Fibroblast of villous mesenchyme (primary cell): ENCODE measurements at regions not wholly inside any gene's neighbourhood (a gene's known extent, or its start where the extent isn't known, plus 50 kb on each side); places are given as distances from the start of the nearest gene placed in this dataset.

Source experiments
- DNase-seq: peaks from one replicate; pipeline ENCODE4 v3.0.0-alpha.2; 2010; ENCODE audit warnings: low read depth
- H3K4me3 ChIP-seq: 2 replicates; pipeline ENCODE4 v1.5.1; 2011; ENCODE audit warnings: low read depth, mild to moderate bottlenecking, low read length
- TF ChIP-seq, protein P1 (sequence below): IDR thresholded peaks from 2 replicates; pipeline ENCODE4 v1.5.1; 2012; ENCODE audit warnings: low read depth, mild to moderate bottlenecking, low read length; ENCODE audit not compliant: insufficient read depth

- TF ChIP-seq, protein P1, sequence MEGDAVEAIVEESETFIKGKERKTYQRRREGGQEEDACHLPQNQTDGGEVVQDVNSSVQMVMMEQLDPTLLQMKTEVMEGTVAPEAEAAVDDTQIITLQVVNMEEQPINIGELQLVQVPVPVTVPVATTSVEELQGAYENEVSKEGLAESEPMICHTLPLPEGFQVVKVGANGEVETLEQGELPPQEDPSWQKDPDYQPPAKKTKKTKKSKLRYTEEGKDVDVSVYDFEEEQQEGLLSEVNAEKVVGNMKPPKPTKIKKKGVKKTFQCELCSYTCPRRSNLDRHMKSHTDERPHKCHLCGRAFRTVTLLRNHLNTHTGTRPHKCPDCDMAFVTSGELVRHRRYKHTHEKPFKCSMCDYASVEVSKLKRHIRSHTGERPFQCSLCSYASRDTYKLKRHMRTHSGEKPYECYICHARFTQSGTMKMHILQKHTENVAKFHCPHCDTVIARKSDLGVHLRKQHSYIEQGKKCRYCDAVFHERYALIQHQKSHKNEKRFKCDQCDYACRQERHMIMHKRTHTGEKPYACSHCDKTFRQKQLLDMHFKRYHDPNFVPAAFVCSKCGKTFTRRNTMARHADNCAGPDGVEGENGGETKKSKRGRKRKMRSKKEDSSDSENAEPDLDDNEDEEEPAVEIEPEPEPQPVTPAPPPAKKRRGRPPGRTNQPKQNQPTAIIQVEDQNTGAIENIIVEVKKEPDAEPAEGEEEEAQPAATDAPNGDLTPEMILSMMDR: no peak
- DNase-seq: peak; percentile 14
- no peak overlapping the region for H3K4me3 ChIP-seq
Observed at GRCh38 chr7:46115410-46115809, 194.3 kb upstream of the IGFBP3 start.

DNA sequence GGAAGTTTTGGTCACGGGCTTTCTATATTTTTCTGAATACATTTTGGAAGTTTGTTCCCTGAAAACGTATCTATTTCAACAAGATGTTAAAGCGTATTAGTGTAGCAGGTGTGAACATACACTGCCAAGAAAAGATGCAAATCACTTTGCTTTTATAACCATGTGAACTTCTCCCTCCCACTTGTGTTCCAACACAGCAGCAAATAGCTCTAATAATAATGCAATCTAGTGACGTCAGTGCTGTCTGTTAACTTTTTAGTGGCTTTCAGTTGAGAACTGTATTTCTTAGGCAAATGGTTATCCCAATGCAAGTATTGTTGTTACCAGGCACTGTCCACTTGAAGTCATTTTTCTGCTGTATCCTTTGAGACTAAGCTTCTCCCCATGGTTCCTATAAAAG, 188.4 kb upstream of the IGFBP3 start:
- H3K4me3 ChIP-seq: no peak overlapping the region
- peak; percentile 48 for DNase-seq
- TF ChIP-seq, protein P1: no peak

DNA sequence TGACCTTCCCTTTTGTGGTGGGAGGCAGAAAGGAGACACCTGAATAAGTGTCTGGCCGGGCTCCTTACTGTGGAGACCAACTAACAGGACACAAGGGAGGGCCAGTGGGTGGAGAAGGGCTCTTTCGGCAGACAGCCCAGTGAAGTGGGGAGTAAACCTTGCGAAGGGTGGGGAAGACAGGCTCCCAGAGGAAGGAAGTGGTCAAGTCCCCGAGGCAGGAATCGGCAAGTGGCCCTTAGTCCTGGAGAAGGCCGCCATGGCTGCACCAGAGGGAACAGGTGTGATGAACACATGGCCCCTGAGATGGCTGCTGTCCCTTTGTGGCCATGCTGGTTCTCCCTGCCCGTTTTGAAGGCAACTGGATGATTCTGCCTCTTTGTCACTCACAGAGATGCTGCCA, 187.2 kb upstream of the IGFBP3 start:
- no peak for DNase-seq
- TF ChIP-seq, protein P1: no peak
- no peak overlapping the region for H3K4me3 ChIP-seq

DNA sequence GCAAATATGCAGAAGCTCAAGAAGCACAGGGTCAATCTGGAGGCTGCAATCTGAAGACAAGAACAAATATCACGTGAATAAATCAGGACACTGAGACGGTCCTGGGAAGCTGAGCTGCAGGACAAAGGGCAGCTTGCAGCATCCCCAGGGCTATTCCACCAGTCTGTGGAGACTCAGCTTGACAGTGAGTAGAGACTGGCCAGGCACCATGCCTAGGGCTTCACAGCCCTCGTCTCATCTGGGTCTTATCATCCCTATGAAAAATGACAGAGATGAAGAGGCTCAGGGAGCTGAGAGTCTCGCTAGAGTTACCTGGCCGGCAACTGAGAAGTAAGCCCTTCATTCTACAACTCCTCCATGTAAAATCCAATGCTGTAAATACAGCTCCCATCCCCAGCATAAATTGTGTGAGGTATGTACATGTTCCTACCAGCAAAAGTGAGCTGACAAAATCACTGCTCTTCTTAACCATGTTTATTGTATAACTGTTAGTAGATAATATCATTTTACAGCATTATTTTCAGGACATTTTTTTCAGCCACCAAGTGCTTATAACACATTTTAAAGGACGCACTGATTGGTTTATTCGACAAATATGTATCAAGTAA, 186.6 kb upstream of the IGFBP3 start:
- TF ChIP-seq, protein P1: no peak
- no peak for DNase-seq
- no peak overlapping the region for H3K4me3 ChIP-seq

DNA sequence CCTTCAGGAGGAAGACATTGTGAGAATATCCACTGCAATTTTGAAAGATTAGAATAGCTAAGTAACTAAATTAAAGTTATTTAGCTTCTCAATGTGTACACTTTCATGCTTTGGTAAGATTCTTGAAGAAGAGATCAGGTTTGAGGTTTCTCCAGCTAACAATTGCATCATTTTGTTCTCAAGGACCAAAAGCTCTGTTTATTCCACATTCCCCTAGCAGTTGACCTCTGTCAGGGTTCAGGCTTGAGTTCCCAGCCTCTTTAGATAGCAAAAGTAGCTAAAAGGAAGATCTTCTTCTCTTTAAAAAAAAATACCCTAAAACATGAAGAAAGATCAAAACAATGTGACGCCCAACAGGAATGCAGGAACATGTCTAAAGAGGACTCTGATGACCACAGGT, 179.4 kb upstream of the IGFBP3 start:
- TF ChIP-seq, protein P1: no peak
- DNase-seq: peak; percentile 68
- H3K4me3 ChIP-seq: no peak overlapping the region

DNA sequence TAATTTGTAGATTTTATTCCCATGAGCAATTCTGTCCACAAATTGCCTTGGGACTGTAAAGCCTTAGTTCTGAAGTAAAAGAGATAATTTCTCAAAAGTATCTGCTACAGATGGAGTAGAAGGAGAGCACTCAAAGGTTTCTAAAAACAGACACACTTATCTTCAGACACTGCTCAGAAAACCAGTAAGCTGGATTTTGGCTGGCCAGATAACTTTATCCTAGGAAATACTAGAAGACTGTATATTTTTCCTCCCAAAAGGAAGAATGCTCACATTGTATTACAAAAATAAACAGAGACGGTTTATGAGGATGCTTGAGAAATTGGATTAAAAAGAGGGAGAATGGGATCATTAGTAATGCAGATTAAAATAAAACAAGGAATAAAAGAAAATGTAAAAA, 178.0 kb upstream of the IGFBP3 start:
- TF ChIP-seq, protein P1: no peak
- H3K4me3 ChIP-seq: no peak overlapping the region
- DNase-seq: peak; percentile 26

DNA sequence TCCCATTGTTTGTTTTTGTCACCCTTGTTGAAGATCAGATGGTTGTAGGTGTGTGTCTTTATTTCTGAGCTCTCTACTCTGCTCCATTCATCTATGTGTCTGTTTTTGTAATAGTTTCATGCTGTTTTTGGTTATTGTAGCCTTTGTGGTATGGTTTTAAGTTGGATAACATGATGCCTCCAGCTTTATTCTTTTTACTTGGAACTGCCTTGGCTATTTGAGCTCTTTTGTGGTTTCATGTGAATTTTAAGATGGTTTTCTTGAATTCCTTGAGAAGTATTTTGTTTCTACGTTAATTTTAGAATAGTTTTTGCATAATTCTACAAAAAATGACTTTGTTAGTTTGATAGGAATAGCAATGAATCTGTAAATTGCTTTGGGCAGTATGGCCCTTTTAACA, 170.0 kb upstream of the IGFBP3 start:
- H3K4me3 ChIP-seq: no peak overlapping the region
- TF ChIP-seq, protein P1: no peak
- DNase-seq: no peak
